ENCODE measurements at regions not wholly inside any gene's neighbourhood (a gene's known extent, or its start where the extent isn't known, plus 50 kb on each side); places are given as distances from the start of the nearest gene placed in this dataset.

DNA sequence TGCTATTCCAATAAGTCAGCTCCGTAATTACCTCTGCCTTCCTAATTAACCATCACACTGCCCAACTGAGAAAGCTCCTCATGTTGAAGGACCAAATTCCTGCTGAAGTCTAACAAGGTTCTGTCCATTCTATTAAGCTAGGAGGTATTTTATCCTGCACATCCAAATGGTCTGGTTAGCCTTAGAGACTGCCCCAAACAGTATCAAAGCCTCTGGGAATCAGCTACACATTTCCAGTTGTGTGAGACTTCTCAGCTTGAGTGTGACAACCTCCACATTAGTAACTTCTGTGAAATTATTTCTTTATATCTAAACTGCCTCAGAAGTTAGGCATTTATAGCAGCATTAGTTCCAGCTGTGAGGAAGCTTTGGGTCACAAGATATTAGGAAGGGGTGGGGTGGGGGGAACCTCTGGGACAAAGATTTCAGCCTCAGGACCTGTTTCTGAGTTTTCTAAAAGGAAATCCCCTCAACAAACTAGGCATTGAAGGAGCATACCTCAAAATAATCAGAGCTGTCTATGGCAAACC lies 150.5 kb upstream of the DUSP10 start (continued):
- TF ChIP-seq REST (IDR thresholded peaks at IDR 0.05; ENCODE audit: low read depth, low read length) = no peak
- TF ChIP-seq GABPA (IDR thresholded peaks at IDR 0.05; ENCODE audit: low read depth) = no peak
- no peak for TF ChIP-seq TEAD4 (IDR thresholded peaks at IDR 0.05; ENCODE audit: borderline replicate concordance, insufficient read depth)
- no peak for TF ChIP-seq JUND (IDR thresholded peaks at IDR 0.05)
- no peak for TF ChIP-seq MAX (IDR thresholded peaks at IDR 0.05; ENCODE audit: low read depth)
- no peak for TF ChIP-seq EZH2phosphoT487 (IDR thresholded peaks at IDR 0.05; ENCODE audit: borderline replicate concordance, low read depth)

GRCh38 chr1:221891708-221892107 lies 149.8 kb upstream of the DUSP10 start:
- H3K9me2 ChIP-seq = no peaks in the 10 kb centered on the region
- H3F3A ChIP-seq (replicated peaks; ENCODE audit: insufficient read depth) = no peaks in the 10 kb centered on the region
- H3K4me2 ChIP-seq = no peak overlapping the region
- no peak overlapping the region for H3K4me3 ChIP-seq (ENCODE audit: low read depth in 2 of 2, low read length in 1 of 2)
- H2AFZ ChIP-seq (ENCODE audit: low read depth) = no peak overlapping the region
- H3K79me2 ChIP-seq (ENCODE audit: insufficient read depth) = no peaks in the 10 kb centered on the region
- no peak for TF ChIP-seq MAX (IDR thresholded peaks at IDR 0.05; ENCODE audit: low read depth)
- TF ChIP-seq SIN3A (IDR thresholded peaks at IDR 0.05; ENCODE audit: borderline replicate concordance, low read depth, low read length) = no peak
- no peak for TF ChIP-seq CHD2 (IDR thresholded peaks at IDR 0.05; ENCODE audit: low read length, partially characterized antibody)
- TF ChIP-seq ELF1 (IDR thresholded peaks at IDR 0.05) = no peak
- TF ChIP-seq PBX3 (IDR thresholded peaks at IDR 0.05) = no peak
- no peak for TF ChIP-seq RXRA (IDR thresholded peaks at IDR 0.05; ENCODE audit: borderline replicate concordance, low read depth)
- no peak for TF ChIP-seq REST (IDR thresholded peaks at IDR 0.05; ENCODE audit: low read depth, low read length)
- H3K36me3 ChIP-seq (replicated peaks in 1 of 2; ENCODE audit: control insufficient read depth in 1 of 2, insufficient read depth in 2 of 2, low read length in 1 of 2) = no peaks in the 10 kb centered on the region
- H3K9me3 ChIP-seq = peaks cover 7% of the 10 kb centered on the region; the same call in 1 of the 2 replicates
- CTCF ChIA-PET = interaction anchor here (1.1 to 1.3 kb wide), 5 partner anchors 12 to 414 kb away, joined by 3 to 5 read pairs (median 3); no protein-coding TSS in a partner anchor
- H3K27ac ChIP-seq (ENCODE audit: low read depth in 2 of 2, low read length in 1 of 2) = no peak overlapping the region
- no peaks in the 10 kb centered on the region for H4K20me1 ChIP-seq (ENCODE audit: insufficient read depth)
- 35% methylated on average over 1 of the region's 1 CpG for WGBS (ENCODE audit: low lambda C conversion rate)
- POLR2A ChIA-PET = no interaction called here
- peaks cover 5% of the 10 kb centered on the region in 2 experiments; a peak in 3 of 4 replicates for H3K4me1 ChIP-seq (ENCODE audit: control insufficient read depth in 1 of 2, insufficient read depth in 2 of 2, low read depth in 1 of 2, low read length in 1 of 2)
- DNase-seq = no peak
- H3K9ac ChIP-seq = no peak overlapping the region
- H3K27me3 ChIP-seq (ENCODE audit: insufficient read depth) = no peaks in the 10 kb centered on the region
